RWPE1 (cell line): ENCODE measurements at regions not wholly inside any gene's neighbourhood (a gene's known extent, or its start where the extent isn't known, plus 50 kb on each side); places are given as distances from the start of the nearest gene placed in this dataset.
A peak's percentile ranks its signal among the peaks of the same experiment; 100 is the strongest.

Source experiments
- CTCF ChIA-PET: fragments of 350-600 bp; sonication (Branson Sonifier 250); formaldehyde crosslinking; extraction: SDS; loops from one replicate; lab custom pipeline; 2021; lab: Yijun Ruan, JAX
- POLR2A ChIA-PET: fragments of 400-600 bp; formaldehyde crosslinking; extraction: SDS; loops from one replicate; lab custom pipeline; 2020; ENCODE audit warnings: antibody characterized with exemption; ENCODE audit not compliant: low non-redundant PET; lab: Yijun Ruan, JAX
- DNase-seq: peaks from one replicate; pipeline ENCODE4 v3.0.0; 2012; ENCODE audit warnings: low spot score
- H3K27ac ChIP-seq: fragments of 450-650 bp; 2 replicates; pipeline ENCODE4 v1.5.1; 2017
- CTCF ChIP-seq: fragments of 450-650 bp; conservative IDR thresholded peaks from 2 replicates; pipeline ENCODE4 v1.5.1; 2017; ENCODE audit warnings: low read depth, mild to moderate bottlenecking

GRCh38 chr5:103674739-103675138, 112.2 kb upstream of the NUDT12 start:
- no peak overlapping the region for H3K27ac ChIP-seq
- TF ChIP-seq CTCF, result no peak
- DNase-seq, result no peak
- POLR2A ChIA-PET, result no interaction called here
- CTCF ChIA-PET, result no interaction called here

GRCh38 chr5:103674251-103674650, 111.7 kb upstream of the NUDT12 start:
- H3K27ac ChIP-seq, result no peak overlapping the region
- POLR2A ChIA-PET, result no interaction called here
- CTCF ChIA-PET, result no interaction called here
- no peak for TF ChIP-seq CTCF
- no peak for DNase-seq

GRCh38 chr5:103669615-103670014, 107.0 kb upstream of the NUDT12 start:
- no peak for DNase-seq
- ChIA-PET CTCF (no interaction called here), POLR2A (no interaction called here)
- H3K27ac ChIP-seq, result no peak overlapping the region
- no peak for TF ChIP-seq CTCF

GRCh38 chr5:103668281-103668680, 105.7 kb upstream of the NUDT12 start:
- no peak for DNase-seq
- ChIA-PET CTCF (interaction anchor here (0.6 kb wide), 1 partner anchor 204 kb away, joined by 5 read pairs; no protein-coding TSS in a partner anchor), POLR2A (no interaction called here)
- no peak overlapping the region for H3K27ac ChIP-seq
- no peak for TF ChIP-seq CTCF

GRCh38 chr5:103667068-103667467, 104.5 kb upstream of the NUDT12 start:
- TF ChIP-seq CTCF, result no peak
- POLR2A ChIA-PET, result no interaction called here
- peak; percentile 9 for DNase-seq

GRCh38 chr5:103657301-103657700, 94.7 kb upstream of the NUDT12 start:
- ChIA-PET CTCF (no interaction called here), POLR2A (no interaction called here)
- TF ChIP-seq CTCF, result no peak
- H3K27ac ChIP-seq, result no peak overlapping the region
- DNase-seq, result no peak

More at GRCh38 chr5:103667068-103667467, 104.5 kb upstream of the NUDT12 start:
- CTCF ChIA-PET, result no interaction called here
- H3K27ac ChIP-seq, result no peak overlapping the region
